WTC11 (cell line): ENCODE measurements at regions not wholly inside any gene's neighbourhood (a gene's known extent, or its start where the extent isn't known, plus 50 kb on each side); places are given as distances from the start of the nearest gene placed in this dataset.

Source experiments
- ATAC-seq: fragments of 200-7000 bp; cut with Tn5 transposase; 2 replicates; pipeline ENCODE4 v1.10.0; 2021; ENCODE audit warnings: mild to moderate bottlenecking, moderate library complexity
- CTCF ChIA-PET: fragments of 300-600 bp; sonication (Branson Sonifier 250); formaldehyde crosslinking; loops from one replicate; lab custom pipeline; 2021; ENCODE audit warnings: antibody characterized with exemption; lab: Charles Lee
- POLR2A ChIA-PET: fragments of 350-600 bp; sonication (Branson Sonifier 250); formaldehyde crosslinking; loops from one replicate; lab custom pipeline; 2021; ENCODE audit warnings: antibody characterized with exemption; lab: Charles Lee
- DNase-seq: peaks from one replicate; pipeline ENCODE4 v3.0.0; 2021; ENCODE audit warnings: low spot score
- H3K27ac Mint-ChIP-seq: 2 replicates; pipeline ENCODE4 v1.8.0; 2021; ENCODE audit warnings: mixed read lengths
- H3K27me3 Mint-ChIP-seq: 2 replicates; pipeline ENCODE4 v1.8.0; 2021; ENCODE audit warnings: low read depth, mild to moderate bottlenecking, moderate library complexity, mixed read lengths
- H3K36me3 Mint-ChIP-seq: 2 replicates; pipeline ENCODE4 v1.8.0; 2021; ENCODE audit warnings: mixed read lengths
- H3K4me1 Mint-ChIP-seq: 2 replicates; pipeline ENCODE4 v1.8.0; 2022; ENCODE audit warnings: mixed read lengths
- H3K4me3 Mint-ChIP-seq: 2 replicates; pipeline ENCODE4 v1.8.0; 2021; ENCODE audit warnings: mild to moderate bottlenecking, moderate library complexity, mixed read lengths
- H3K9me3 Mint-ChIP-seq: 2 replicates; pipeline ENCODE4 v1.8.0; 2021; ENCODE audit warnings: mixed read lengths
- CTCF ChIP-seq: fragments of 200-600 bp; IDR thresholded peaks from 2 replicates; pipeline ENCODE4 v1.8.0; 2022; ENCODE audit warnings: antibody characterized with exemption
- E2F4 ChIP-seq: sonication (generic); formaldehyde crosslinking; IDR thresholded peaks from 2 replicates; pipeline ENCODE4 v1.8.1; 2022; ENCODE audit warnings: low read depth, mild to moderate bottlenecking, moderate library complexity, missing genetic modification reagents, borderline replicate concordance
- ESRRA ChIP-seq: sonication (generic); formaldehyde crosslinking; IDR thresholded peaks from 2 replicates; pipeline ENCODE4 v1.8.1; 2022; ENCODE audit warnings: mild to moderate bottlenecking, missing genetic modification reagents, borderline replicate concordance
- GABPB1 ChIP-seq: sonication (generic); formaldehyde crosslinking; IDR thresholded peaks from 2 replicates; pipeline ENCODE4 v1.8.1; 2023; ENCODE audit warnings: mild to moderate bottlenecking, missing genetic modification reagents
- HMGA2 ChIP-seq: fragments of 250-450 bp; sonication (Bioruptor Pico); IDR thresholded peaks from 2 replicates; pipeline ENCODE4 v1.4.0; 2021; ENCODE audit warnings: mild to moderate bottlenecking, moderate library complexity
- HMGXB4 ChIP-seq: sonication (generic); formaldehyde crosslinking; IDR thresholded peaks from 2 replicates; pipeline ENCODE4 v1.8.1; 2023; ENCODE audit warnings: mild to moderate bottlenecking, moderate library complexity, missing genetic modification reagents
- JAZF1 ChIP-seq: fragments of 250-450 bp; sonication (Bioruptor Pico); IDR thresholded peaks from 2 replicates; pipeline ENCODE4 v1.9.0; 2021; ENCODE audit warnings: moderate library complexity, mild to moderate bottlenecking, inconsistent platforms
- KAT7 ChIP-seq: sonication (generic); formaldehyde crosslinking; IDR thresholded peaks from 2 replicates; pipeline ENCODE4 v1.8.1; 2023; ENCODE audit warnings: missing genetic modification reagents, mild to moderate bottlenecking, borderline replicate concordance
- NFATC4 ChIP-seq: fragments of 250-450 bp; sonication (Bioruptor Pico); IDR thresholded peaks from 2 replicates; pipeline ENCODE4 v1.9.0; 2021; ENCODE audit warnings: mild to moderate bottlenecking
- NFE2L1 ChIP-seq: sonication (generic); formaldehyde crosslinking; IDR thresholded peaks from 2 replicates; pipeline ENCODE4 v1.8.1; 2023; ENCODE audit warnings: missing genetic modification reagents
- NFYB ChIP-seq: sonication (generic); formaldehyde crosslinking; conservative IDR thresholded peaks from 2 replicates; pipeline ENCODE4 v1.8.0; 2022; ENCODE audit warnings: low read depth, missing genetic modification reagents
- OVOL2 ChIP-seq: fragments of 250-450 bp; sonication (Bioruptor Pico); IDR thresholded peaks from 2 replicates; pipeline ENCODE4 v1.9.0; 2021; ENCODE audit warnings: mild to moderate bottlenecking, borderline replicate concordance
- STAT6 ChIP-seq: sonication (generic); formaldehyde crosslinking; conservative IDR thresholded peaks from 2 replicates; pipeline ENCODE4 v1.8.1; 2023; ENCODE audit warnings: mild to moderate bottlenecking, low read depth, missing genetic modification reagents, moderate library complexity
- TEAD1 ChIP-seq: sonication (generic); formaldehyde crosslinking; IDR thresholded peaks from 2 replicates; pipeline ENCODE4 v1.8.0; 2022; ENCODE audit warnings: mild to moderate bottlenecking, missing genetic modification reagents
- TEAD4 ChIP-seq: sonication (generic); formaldehyde crosslinking; IDR thresholded peaks from 2 replicates; pipeline ENCODE4 v1.8.0; 2022; ENCODE audit warnings: mild to moderate bottlenecking, missing genetic modification reagents
- USF2 ChIP-seq: sonication (generic); formaldehyde crosslinking; IDR thresholded peaks from 2 replicates; pipeline ENCODE4 v1.8.1; 2023; ENCODE audit warnings: mild to moderate bottlenecking, missing genetic modification reagents, moderate library complexity
- ZBTB21 ChIP-seq: sonication (generic); formaldehyde crosslinking; IDR thresholded peaks from 2 replicates; pipeline ENCODE4 v1.8.1; 2023; ENCODE audit warnings: mild to moderate bottlenecking, missing genetic modification reagents, borderline replicate concordance
- ZBTB43 ChIP-seq: sonication (generic); formaldehyde crosslinking; IDR thresholded peaks from 2 replicates; pipeline ENCODE4 v1.8.1; 2023; ENCODE audit warnings: mild to moderate bottlenecking, missing genetic modification reagents
- ZMAT4 ChIP-seq: fragments of 250-450 bp; sonication (Bioruptor Pico); IDR thresholded peaks from 2 replicates; pipeline ENCODE4 v1.9.0; 2021; ENCODE audit warnings: mild to moderate bottlenecking
- ZNF138 ChIP-seq: sonication (generic); formaldehyde crosslinking; conservative IDR thresholded peaks from 2 replicates; pipeline ENCODE4 v1.8.1; 2022; ENCODE audit warnings: mild to moderate bottlenecking, moderate library complexity, missing genetic modification reagents
- ZNF219 ChIP-seq: sonication (generic); formaldehyde crosslinking; IDR thresholded peaks from 2 replicates; pipeline ENCODE4 v1.8.0; 2023; ENCODE audit warnings: missing genetic modification reagents, mild to moderate bottlenecking, borderline replicate concordance
- ZNF263 ChIP-seq: sonication (generic); formaldehyde crosslinking; IDR thresholded peaks from 2 replicates; pipeline ENCODE4 v1.8.1; 2022; ENCODE audit warnings: low read depth, mild to moderate bottlenecking, moderate library complexity, missing genetic modification reagents
- ZNF512 ChIP-seq: sonication (generic); formaldehyde crosslinking; IDR thresholded peaks from 2 replicates; pipeline ENCODE4 v1.8.1; 2022; ENCODE audit warnings: missing genetic modification reagents, borderline replicate concordance
- ZSCAN18 ChIP-seq: fragments of 250-450 bp; sonication (Bioruptor Pico); IDR thresholded peaks from 2 replicates; pipeline ENCODE4 v2.1.2; 2022; ENCODE audit warnings: mild to moderate bottlenecking, moderate library complexity

GRCh38 chr18:34345738-34346137 lies 121.0 kb upstream of the NOL4 start:
- H3K27me3 Mint-ChIP-seq, result no peaks in the 10 kb centered on the region; the same call in 1 of the 2 replicates
- no peak overlapping the region for H3K27ac Mint-ChIP-seq
- peaks cover 7% of the 10 kb centered on the region for H3K4me1 Mint-ChIP-seq
- ATAC-seq (no peak), DNase-seq (no peak)
- ChIA-PET CTCF (interaction anchor here (0.6 kb wide), 1 partner anchor 28 kb away, joined by 3 read pairs; no protein-coding TSS in a partner anchor), POLR2A (no interaction called here)
- H3K9me3 Mint-ChIP-seq, result peaks cover 7% of the 10 kb centered on the region; the same call in 1 of the 2 replicates
- no peaks in the 10 kb centered on the region for H3K36me3 Mint-ChIP-seq
- H3K4me3 Mint-ChIP-seq, result no peak overlapping the region
- TF ChIP-seq ESRRA (no peak), ZMAT4 (no peak), USF2 (CRISPR knock-in tag) (no peak), ZNF138 (no peak), GABPB1 (CRISPR knock-in tag) (no peak), CTCF (no peak), HMGXB4 (CRISPR knock-in tag) (no peak), JAZF1 (CRISPR knock-in tag) (no peak), NFE2L1 (no peak), HMGA2 (no peak), ZSCAN18 (no peak), STAT6 (CRISPR knock-in tag) (no peak), ZNF219 (no peak), ZBTB43 (no peak), KAT7 (CRISPR knock-in tag) (no peak), NFATC4 (CRISPR knock-in tag) (no peak), TEAD1 (no peak)

GRCh38 chr18:34350778-34351177 lies 126.1 kb upstream of the NOL4 start:
- CTCF ChIA-PET, result interaction anchor here (1.6 kb wide), 1 partner anchor 310 kb away, joined by 5 read pairs; no protein-coding TSS in a partner anchor
- no peaks in the 10 kb centered on the region for H3K36me3 Mint-ChIP-seq
- ATAC-seq (no peak), DNase-seq (no peak)
- peaks cover 13% of the 10 kb centered on the region for H3K9me3 Mint-ChIP-seq
- POLR2A ChIA-PET, result no interaction called here
- H3K4me3 Mint-ChIP-seq, result no peak overlapping the region
- no peaks in the 10 kb centered on the region; the same call in 1 of the 2 replicates for H3K27me3 Mint-ChIP-seq
- no peak overlapping the region for H3K27ac Mint-ChIP-seq
- no peaks in the 10 kb centered on the region for H3K4me1 Mint-ChIP-seq
- TF ChIP-seq ZNF512, result no peak
- TF ChIP-seq NFYB (CRISPR knock-in tag), result no peak
- TF ChIP-seq E2F4 (CRISPR knock-in tag), result no peak
- no peak for TF ChIP-seq OVOL2 (CRISPR knock-in tag)
- no peak for TF ChIP-seq ZNF263
- TF ChIP-seq TEAD4 (CRISPR knock-in tag), result no peak
- TF ChIP-seq ZBTB21 (CRISPR knock-in tag), result no peak
- TF ChIP-seq NFE2L1, result no peak
- no peak for TF ChIP-seq KAT7 (CRISPR knock-in tag)
